ENCODE measurements at regions not wholly inside any gene's neighbourhood (a gene's known extent, or its start where the extent isn't known, plus 50 kb on each side); places are given as distances from the start of the nearest gene placed in this dataset.

- Histone ChIP-seq H3K4me1 (no peaks in the 10 kb centered on the region), H3K36me3 (no peaks in the 10 kb centered on the region), H3K4me3 (no peak overlapping the region), H3K9me3 (no peaks in the 10 kb centered on the region), H3K27ac (no peak overlapping the region), H3K27me3 (no peaks in the 10 kb centered on the region)
- TF ChIP-seq CTCF (IDR thresholded peaks at IDR 0.05) (no peak), POLR2A (IDR thresholded peaks at IDR 0.05) (no peak)
- DNase-seq: no peak
- intact Hi-C loops (cut with DNase I; ENCODE audit: low total_unique reads): no loop called here
Observed at GRCh38 chr3:16118396-16118795, 56.1 kb upstream of the GALNT15 start.

- Histone ChIP-seq H3K27me3 (no peaks in the 10 kb centered on the region), H3K4me3 (no peak overlapping the region), H3K9me3 (no peaks in the 10 kb centered on the region), H3K4me1 (no peaks in the 10 kb centered on the region), H3K36me3 (no peaks in the 10 kb centered on the region), H3K27ac (no peak overlapping the region)
- DNase-seq: no peak
- intact Hi-C loops (cut with DNase I; ENCODE audit: low total_unique reads): no loop called here
- no peak for TF ChIP-seq CTCF (IDR thresholded peaks at IDR 0.05)
- TF ChIP-seq POLR2A (IDR thresholded peaks at IDR 0.05): no peak
Observed at GRCh38 chr3:16119887-16120286, 54.6 kb upstream of the GALNT15 start.

- H3K36me3 ChIP-seq: no peaks in the 10 kb centered on the region
- no peak overlapping the region for H3K27ac ChIP-seq
- H3K27me3 ChIP-seq: no peaks in the 10 kb centered on the region
- H3K9me3 ChIP-seq: no peaks in the 10 kb centered on the region
- intact Hi-C loops (cut with DNase I; ENCODE audit: low total_unique reads): no loop called here
- no peak for DNase-seq
- H3K4me1 ChIP-seq: no peaks in the 10 kb centered on the region
- H3K4me3 ChIP-seq: no peak overlapping the region
- TF ChIP-seq CTCF (IDR thresholded peaks at IDR 0.05) (no peak), POLR2A (IDR thresholded peaks at IDR 0.05) (no peak)
Observed at GRCh38 chr3:16121391-16121790, 53.1 kb upstream of the GALNT15 start.

- Histone ChIP-seq H3K4me3 (no peak overlapping the region), H3K4me1 (no peaks in the 10 kb centered on the region), H3K9me3 (no peaks in the 10 kb centered on the region), H3K27ac (no peak overlapping the region), H3K27me3 (no peaks in the 10 kb centered on the region), H3K36me3 (no peaks in the 10 kb centered on the region)
- TF ChIP-seq POLR2A (IDR thresholded peaks at IDR 0.05) (no peak), CTCF (IDR thresholded peaks at IDR 0.05) (no peak)
- no peak for DNase-seq
- intact Hi-C loops (cut with DNase I; ENCODE audit: low total_unique reads): no loop called here
Observed at GRCh38 chr3:16122155-16122554, 52.3 kb upstream of the GALNT15 start.

GRCh38 chr3:16122661-16123060 lies 51.8 kb upstream of the GALNT15 start:
- no peak for DNase-seq
- H3K4me3 ChIP-seq: no peak overlapping the region
- TF ChIP-seq CTCF (IDR thresholded peaks at IDR 0.05) (no peak), POLR2A (IDR thresholded peaks at IDR 0.05) (no peak)
- no peaks in the 10 kb centered on the region for H3K9me3 ChIP-seq
- intact Hi-C loops (cut with DNase I; ENCODE audit: low total_unique reads): no loop called here
- H3K36me3 ChIP-seq: no peaks in the 10 kb centered on the region
- H3K27ac ChIP-seq: no peak overlapping the region
- H3K4me1 ChIP-seq: no peaks in the 10 kb centered on the region
- no peaks in the 10 kb centered on the region for H3K27me3 ChIP-seq

Data from uterus (tissue), 3 donors.